HepG2 (cell line): ENCODE measurements at regions not wholly inside any gene's neighbourhood (a gene's known extent, or its start where the extent isn't known, plus 50 kb on each side); places are given as distances from the start of the nearest gene placed in this dataset.

ENCODE experiments used
- ZFP90 ChIP-seq: sonication (generic); formaldehyde crosslinking; IDR thresholded peaks from 2 replicates; pipeline ENCODE4 v1.8.0; 2022; ENCODE audit warnings: missing genetic modification reagents, mild to moderate bottlenecking, inconsistent platforms, borderline replicate concordance
- ZNF180 ChIP-seq: sonication (generic); formaldehyde crosslinking; IDR thresholded peaks from 2 replicates; pipeline ENCODE4 v1.4.0; 2020; ENCODE audit warnings: low read depth, missing genetic modification reagents, borderline replicate concordance

GRCh38 chr3:157624801-157625200 lies 121.6 kb upstream of the VEPH1 start:
- TF ChIP-seq ZNF180 (CRISPR knock-in tag) = no peak
- no peak for TF ChIP-seq ZFP90 (CRISPR knock-in tag)
